Spleen (tissue), 3 donors: ENCODE measurements at regions not wholly inside any gene's neighbourhood (a gene's known extent, or its start where the extent isn't known, plus 50 kb on each side); places are given as distances from the start of the nearest gene placed in this dataset.

Experiments
- POLR2A ChIP-seq, 3 donors: fragments of 450-650 bp; IDR thresholded peaks; one replicate each; pipeline ENCODE4 v1.5.1; 2017; ENCODE audit warnings: antibody characterized with exemption in 3 of 3, mild to moderate bottlenecking in 1 of 3
- POLR2AphosphoS5 ChIP-seq, 3 donors: sonication (generic); formaldehyde crosslinking; IDR thresholded peaks; one replicate each; pipeline ENCODE4 v1.5.1; 2017; ENCODE audit warnings: antibody characterized with exemption in 3 of 3

GRCh38 chr6:51099201-51099600 lies 280.5 kb downstream of the TFAP2B start:
- TF ChIP-seq POLR2A (IDR thresholded peaks at IDR 0.05): no peak
- TF ChIP-seq POLR2AphosphoS5 (IDR thresholded peaks at IDR 0.05): no peak
